ENCODE measurements at regions not wholly inside any gene's neighbourhood (a gene's known extent, or its start where the extent isn't known, plus 50 kb on each side); places are given as distances from the start of the nearest gene placed in this dataset.

DNA sequence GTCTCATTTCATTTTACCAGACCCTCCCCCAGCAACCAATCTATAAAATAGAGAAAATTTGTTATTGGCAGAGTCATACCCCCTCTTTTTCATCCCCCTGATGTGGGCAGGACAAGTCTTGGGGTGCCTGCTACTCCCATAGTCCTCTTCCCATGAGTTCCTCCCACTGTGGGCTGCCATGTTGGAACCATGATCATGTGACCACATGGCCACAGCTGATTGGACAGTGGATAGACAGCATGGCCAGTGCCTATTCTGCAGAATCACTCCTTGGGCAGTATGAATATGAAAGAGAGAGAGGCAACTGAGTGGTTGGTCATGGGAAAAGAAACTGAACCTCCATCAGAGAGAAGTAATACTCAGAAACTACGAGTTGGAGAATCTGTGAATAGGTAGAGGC, 84.9 kb downstream of the PDCL3 start:
- Histone ChIP-seq H3K4me2 (ENCODE audit: low read length) (no peak overlapping the region), H3F3A (ENCODE audit: control insufficient read depth, insufficient read depth) (no peaks in the 10 kb centered on the region), H4K20me1 (ENCODE audit: control insufficient read depth, insufficient read depth, low read depth, low read length) (no peaks in the 10 kb centered on the region), H3K9me2 (replicated peaks; ENCODE audit: control insufficient read depth, low read length) (no peaks in the 10 kb centered on the region), H3K4me3 (ENCODE audit: low read length) (no peak overlapping the region), H3K27ac (ENCODE audit: low read depth, low read length) (no peak overlapping the region), H3K79me2 (ENCODE audit: control insufficient read depth, low read length) (no peaks in the 10 kb centered on the region), H3K36me3 (ENCODE audit: control insufficient read depth, low read length) (no peaks in the 10 kb centered on the region), H3K4me1 (ENCODE audit: control insufficient read depth, low read length) (no peaks in the 10 kb centered on the region), H3K27me3 (ENCODE audit: control insufficient read depth, low read length) (peaks cover 4% of the 10 kb centered on the region; the same call in 1 of the 2 replicates), H3K9me3 (ENCODE audit: control insufficient read depth, insufficient read depth, low read length) (no peaks in the 10 kb centered on the region; the same call in 1 of the 2 replicates)
- TF ChIP-seq EZH2phosphoT487 (IDR thresholded peaks at IDR 0.05; ENCODE audit: borderline replicate concordance, low read length): no peak
- TF ChIP-seq, protein P1, sequence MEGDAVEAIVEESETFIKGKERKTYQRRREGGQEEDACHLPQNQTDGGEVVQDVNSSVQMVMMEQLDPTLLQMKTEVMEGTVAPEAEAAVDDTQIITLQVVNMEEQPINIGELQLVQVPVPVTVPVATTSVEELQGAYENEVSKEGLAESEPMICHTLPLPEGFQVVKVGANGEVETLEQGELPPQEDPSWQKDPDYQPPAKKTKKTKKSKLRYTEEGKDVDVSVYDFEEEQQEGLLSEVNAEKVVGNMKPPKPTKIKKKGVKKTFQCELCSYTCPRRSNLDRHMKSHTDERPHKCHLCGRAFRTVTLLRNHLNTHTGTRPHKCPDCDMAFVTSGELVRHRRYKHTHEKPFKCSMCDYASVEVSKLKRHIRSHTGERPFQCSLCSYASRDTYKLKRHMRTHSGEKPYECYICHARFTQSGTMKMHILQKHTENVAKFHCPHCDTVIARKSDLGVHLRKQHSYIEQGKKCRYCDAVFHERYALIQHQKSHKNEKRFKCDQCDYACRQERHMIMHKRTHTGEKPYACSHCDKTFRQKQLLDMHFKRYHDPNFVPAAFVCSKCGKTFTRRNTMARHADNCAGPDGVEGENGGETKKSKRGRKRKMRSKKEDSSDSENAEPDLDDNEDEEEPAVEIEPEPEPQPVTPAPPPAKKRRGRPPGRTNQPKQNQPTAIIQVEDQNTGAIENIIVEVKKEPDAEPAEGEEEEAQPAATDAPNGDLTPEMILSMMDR (IDR thresholded peaks at IDR 0.05; ENCODE audit: low read depth, low read length, poor library complexity, severe bottlenecking): no peak

GRCh38 chr2:100650151-100650550, 87.4 kb downstream of the PDCL3 start:
- Histone ChIP-seq H3K79me2 (ENCODE audit: control insufficient read depth, low read length) (no peaks in the 10 kb centered on the region), H3K4me1 (ENCODE audit: control insufficient read depth, low read length) (no peaks in the 10 kb centered on the region)

DNA sequence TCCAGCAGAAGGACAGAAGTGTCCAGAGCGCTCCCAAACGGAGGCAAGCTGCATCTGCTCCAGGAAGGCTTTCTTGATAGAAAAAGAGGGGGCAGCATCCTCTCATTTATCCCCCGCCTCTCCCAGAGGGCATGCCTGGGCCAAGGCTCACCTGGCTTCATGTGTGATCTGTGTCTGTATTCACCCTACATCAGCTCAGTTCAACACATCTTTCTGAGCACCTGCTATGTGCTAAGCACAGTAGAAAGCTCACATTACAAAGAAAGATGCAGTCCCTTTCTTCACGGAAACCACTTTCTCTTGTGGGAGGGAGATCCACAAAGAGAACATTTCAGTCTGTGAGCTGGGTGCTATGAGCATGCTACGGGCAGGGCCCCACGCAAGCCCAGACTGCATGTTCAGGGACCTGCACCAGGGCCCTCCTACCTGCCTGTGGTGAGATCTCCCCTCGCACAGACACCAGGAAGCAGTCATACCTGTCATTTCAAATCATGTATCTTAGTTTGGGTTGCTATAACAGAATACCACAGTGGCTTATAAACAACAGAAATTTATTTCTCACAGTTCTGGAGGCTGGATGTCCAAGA, 90.7 kb downstream of the PDCL3 start:
- Histone ChIP-seq H3K9me3 (ENCODE audit: control insufficient read depth, insufficient read depth, low read length) (no peaks in the 10 kb centered on the region), H3K4me1 (ENCODE audit: control insufficient read depth, low read length) (no peaks in the 10 kb centered on the region), H3K4me2 (ENCODE audit: low read length) (no peak overlapping the region), H3K79me2 (ENCODE audit: control insufficient read depth, low read length) (no peaks in the 10 kb centered on the region), H3K27me3 (ENCODE audit: control insufficient read depth, low read length) (peaks cover 4% of the 10 kb centered on the region; the same call in 1 of the 2 replicates), H3F3A (ENCODE audit: control insufficient read depth, insufficient read depth) (no peaks in the 10 kb centered on the region), H4K20me1 (ENCODE audit: control insufficient read depth, insufficient read depth, low read depth, low read length) (no peaks in the 10 kb centered on the region), H3K27ac (ENCODE audit: low read depth, low read length) (no peak overlapping the region), H3K4me3 (ENCODE audit: low read length) (no peak overlapping the region), H3K9me2 (replicated peaks; ENCODE audit: control insufficient read depth, low read length) (no peaks in the 10 kb centered on the region), H3K36me3 (ENCODE audit: control insufficient read depth, low read length) (no peaks in the 10 kb centered on the region)
- TF ChIP-seq, protein P1 (IDR thresholded peaks at IDR 0.05; ENCODE audit: low read depth, low read length, poor library complexity, severe bottlenecking): no peak
- no peak for TF ChIP-seq EZH2phosphoT487 (IDR thresholded peaks at IDR 0.05; ENCODE audit: borderline replicate concordance, low read length)

More at GRCh38 chr2:100650151-100650550, 87.4 kb downstream of the PDCL3 start:
- Histone ChIP-seq H3K4me2 (ENCODE audit: low read length) (no peak overlapping the region), H4K20me1 (ENCODE audit: control insufficient read depth, insufficient read depth, low read depth, low read length) (no peaks in the 10 kb centered on the region), H3F3A (ENCODE audit: control insufficient read depth, insufficient read depth) (no peaks in the 10 kb centered on the region), H3K4me3 (ENCODE audit: low read length) (no peak overlapping the region), H3K9me2 (replicated peaks; ENCODE audit: control insufficient read depth, low read length) (no peaks in the 10 kb centered on the region), H3K9me3 (ENCODE audit: control insufficient read depth, insufficient read depth, low read length) (no peaks in the 10 kb centered on the region; the same call in 1 of the 2 replicates), H3K36me3 (ENCODE audit: control insufficient read depth, low read length) (no peaks in the 10 kb centered on the region), H3K27me3 (ENCODE audit: control insufficient read depth, low read length) (peaks cover 4% of the 10 kb centered on the region; the same call in 1 of the 2 replicates), H3K27ac (ENCODE audit: low read depth, low read length) (no peak overlapping the region)
- TF ChIP-seq EZH2phosphoT487 (IDR thresholded peaks at IDR 0.05; ENCODE audit: borderline replicate concordance, low read length): no peak
- TF ChIP-seq, protein P1 (IDR thresholded peaks at IDR 0.05; ENCODE audit: low read depth, low read length, poor library complexity, severe bottlenecking): no peak
